Astrocyte (in vitro differentiated cells and primary cell): ENCODE measurements at regions not wholly inside any gene's neighbourhood (a gene's known extent, or its start where the extent isn't known, plus 50 kb on each side); places are given as distances from the start of the nearest gene placed in this dataset.

ENCODE experiments used
- DNase-seq: peaks from one replicate; pipeline ENCODE4 v3.0.0-alpha.2; 2010; ENCODE audit warnings: low read depth
- FAIRE-seq: peaks from 2 replicates; lab custom pipeline; 2011; peaks lifted over from hg19 to GRCh38; lab: Jason Lieb, UNC
- H2AFZ ChIP-seq: 2 replicates; pipeline ENCODE4 v1.6.0; 2012; ENCODE audit warnings: low read depth, low read length, inconsistent platforms
- H3K27ac ChIP-seq: 2 replicates; pipeline ENCODE4 v1.5.1; 2011; ENCODE audit warnings: low read depth, low read length, inconsistent platforms
- H3K27me3 ChIP-seq: 2 replicates; pipeline ENCODE4 v1.6.0; 2011; ENCODE audit warnings: low read length, inconsistent platforms; ENCODE audit not compliant: insufficient read depth
- H3K36me3 ChIP-seq: 2 replicates; pipeline ENCODE4 v1.5.1; 2011; ENCODE audit warnings: low read length, inconsistent platforms; ENCODE audit not compliant: insufficient read depth
- H3K4me1 ChIP-seq: 2 replicates; pipeline ENCODE4 v1.5.1; 2011; ENCODE audit warnings: low read length, inconsistent platforms; ENCODE audit not compliant: insufficient read depth
- H3K4me2 ChIP-seq: 2 replicates; pipeline ENCODE4 v1.6.0; 2012; ENCODE audit warnings: low read length, inconsistent platforms
- H3K4me3 ChIP-seq: 2 replicates; pipeline ENCODE4 v1.5.1; 2011; ENCODE audit warnings: low read depth, mild to moderate bottlenecking, low read length, inconsistent platforms; ENCODE audit not compliant: insufficient read depth
- H3K79me2 ChIP-seq: 2 replicates; pipeline ENCODE4 v1.6.0; 2012; ENCODE audit warnings: mild to moderate bottlenecking, low read length, inconsistent platforms; ENCODE audit not compliant: insufficient read depth
- H3K9ac ChIP-seq: 2 replicates; pipeline ENCODE4 v1.6.0; 2012; ENCODE audit warnings: mild to moderate bottlenecking, low read length, inconsistent platforms
- H3K9me3 ChIP-seq: 2 replicates; pipeline ENCODE4 v1.5.1; 2012; ENCODE audit warnings: low read depth, mild to moderate bottlenecking, low read length, inconsistent platforms; ENCODE audit not compliant: insufficient read depth
- H4K20me1 ChIP-seq: 2 replicates; pipeline ENCODE4 v1.6.0; 2012; ENCODE audit warnings: low read length, inconsistent platforms; ENCODE audit not compliant: insufficient read depth
- H3K27ac Mint-ChIP-seq: one replicate; pipeline ENCODE4 v1.8.0; 2021; ENCODE audit warnings: mild to moderate bottlenecking, mixed read lengths; ENCODE audit not compliant: unreplicated experiment
- H3K27me3 Mint-ChIP-seq: one replicate; pipeline ENCODE4 v1.8.0; 2021; ENCODE audit warnings: low read depth, mixed read lengths; ENCODE audit not compliant: unreplicated experiment
- H3K36me3 Mint-ChIP-seq: one replicate; pipeline ENCODE4 v1.8.0; 2021; ENCODE audit warnings: low read depth, mixed read lengths; ENCODE audit not compliant: unreplicated experiment
- H3K4me1 Mint-ChIP-seq: one replicate; pipeline ENCODE4 v1.8.0; 2021; ENCODE audit warnings: low read depth, mixed read lengths; ENCODE audit not compliant: unreplicated experiment
- H3K4me3 Mint-ChIP-seq: one replicate; pipeline ENCODE4 v1.8.0; 2021; ENCODE audit warnings: mild to moderate bottlenecking, moderate library complexity, mixed read lengths; ENCODE audit not compliant: unreplicated experiment
- H3K9me3 Mint-ChIP-seq: one replicate; pipeline ENCODE4 v1.8.0; 2021; ENCODE audit warnings: mild to moderate bottlenecking, mixed read lengths; ENCODE audit not compliant: unreplicated experiment
- CTCF ChIP-seq: IDR thresholded peaks from 2 replicates; pipeline ENCODE4 v1.5.1; 2011; ENCODE audit warnings: low read depth, mild to moderate bottlenecking, inconsistent platforms, low read length, moderate library complexity; ENCODE audit not compliant: insufficient read depth
- EZH2 ChIP-seq: IDR thresholded peaks from 2 replicates; pipeline ENCODE4 v1.6.1; 2012; ENCODE audit warnings: mild to moderate bottlenecking, low read length, inconsistent platforms; ENCODE audit not compliant: insufficient read depth

- no peaks in the 10 kb centered on the region for H4K20me1 ChIP-seq
- no peak for FAIRE-seq
- H3K36me3 ChIP-seq = no peaks in the 10 kb centered on the region
- TF ChIP-seq EZH2 (no peak), CTCF (no peak)
- H3K27me3 ChIP-seq = no peaks in the 10 kb centered on the region
- no peaks in the 10 kb centered on the region for H3K4me1 ChIP-seq
- Mint-ChIP-seq H3K4me3 (no peak overlapping the region), H3K9me3 (peaks cover 2% of the 10 kb centered on the region), H3K27me3 (no peaks in the 10 kb centered on the region), H3K36me3 (peaks cover 6% of the 10 kb centered on the region), H3K27ac (no peak overlapping the region), H3K4me1 (no peaks in the 10 kb centered on the region)
- H3K27ac ChIP-seq = no peak overlapping the region
- H3K9ac ChIP-seq = no peak overlapping the region
- DNase-seq = no peak
- H3K4me3 ChIP-seq = no peak overlapping the region
- H2AFZ ChIP-seq = no peak overlapping the region
- no peak overlapping the region for H3K4me2 ChIP-seq
- H3K79me2 ChIP-seq = no peaks in the 10 kb centered on the region
- H3K9me3 ChIP-seq = no peaks in the 10 kb centered on the region
Observed at GRCh38 chr1:101075926-101076325, 50.3 kb upstream of the DPH5 start.
